ENCODE measurements at regions not wholly inside any gene's neighbourhood (a gene's known extent, or its start where the extent isn't known, plus 50 kb on each side); places are given as distances from the start of the nearest gene placed in this dataset.

DNA sequence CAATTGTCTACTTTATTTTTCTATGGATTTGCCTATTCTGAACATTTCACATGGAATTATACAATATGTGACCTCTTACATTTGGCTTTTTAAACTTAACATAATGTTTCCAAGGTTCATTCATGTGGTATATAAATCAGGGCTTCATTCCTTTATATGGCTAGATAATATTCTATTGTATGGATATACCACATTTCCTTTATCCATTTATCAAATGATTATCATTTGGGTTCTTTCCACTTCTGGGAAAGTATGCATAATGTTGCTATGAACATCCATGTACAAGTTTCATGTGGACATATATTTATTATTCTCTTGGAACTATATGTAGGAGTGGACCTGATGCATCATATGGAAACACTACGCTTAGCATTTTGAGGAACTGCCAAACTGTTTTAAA, 99.7 kb upstream of the NCKAP5 start:
- Histone ChIP-seq H3K36me3 (ENCODE audit: insufficient read depth, low read depth, low read length) (no peaks in the 10 kb centered on the region), H3K27ac (ENCODE audit: low read length) (no peak overlapping the region), H3K27me3 (ENCODE audit: insufficient read depth, low read length) (no peaks in the 10 kb centered on the region)

GRCh38 chr2:133668547-133668946, 100.3 kb upstream of the NCKAP5 start:
- Histone ChIP-seq H3K36me3 (ENCODE audit: insufficient read depth, low read depth, low read length) (no peaks in the 10 kb centered on the region), H3K4me1 (ENCODE audit: insufficient read depth, low read length) (no peaks in the 10 kb centered on the region), H3K9ac (ENCODE audit: low read depth, low read length) (no peak overlapping the region), H3K27me3 (ENCODE audit: insufficient read depth, low read length) (no peaks in the 10 kb centered on the region; the same call in 1 of the 2 replicates), H3K27ac (ENCODE audit: low read length) (no peak overlapping the region), H3K4me3 (ENCODE audit: low read length) (no peak overlapping the region), H3K9me3 (ENCODE audit: insufficient read depth, low read depth, low read length) (peaks cover 6% of the 10 kb centered on the region; the same call in 1 of the 2 replicates)

More for the DNA sequence above, 99.7 kb upstream of the NCKAP5 start:
- H3K9me3 ChIP-seq (ENCODE audit: insufficient read depth, low read depth, low read length) = peaks cover 6% of the 10 kb centered on the region; the same call in 1 of the 2 replicates
- no peaks in the 10 kb centered on the region for H3K4me1 ChIP-seq (ENCODE audit: insufficient read depth, low read length)
- H3K9ac ChIP-seq (ENCODE audit: low read depth, low read length) = no peak overlapping the region
- no peak overlapping the region for H3K4me3 ChIP-seq (ENCODE audit: low read length)

DNA sequence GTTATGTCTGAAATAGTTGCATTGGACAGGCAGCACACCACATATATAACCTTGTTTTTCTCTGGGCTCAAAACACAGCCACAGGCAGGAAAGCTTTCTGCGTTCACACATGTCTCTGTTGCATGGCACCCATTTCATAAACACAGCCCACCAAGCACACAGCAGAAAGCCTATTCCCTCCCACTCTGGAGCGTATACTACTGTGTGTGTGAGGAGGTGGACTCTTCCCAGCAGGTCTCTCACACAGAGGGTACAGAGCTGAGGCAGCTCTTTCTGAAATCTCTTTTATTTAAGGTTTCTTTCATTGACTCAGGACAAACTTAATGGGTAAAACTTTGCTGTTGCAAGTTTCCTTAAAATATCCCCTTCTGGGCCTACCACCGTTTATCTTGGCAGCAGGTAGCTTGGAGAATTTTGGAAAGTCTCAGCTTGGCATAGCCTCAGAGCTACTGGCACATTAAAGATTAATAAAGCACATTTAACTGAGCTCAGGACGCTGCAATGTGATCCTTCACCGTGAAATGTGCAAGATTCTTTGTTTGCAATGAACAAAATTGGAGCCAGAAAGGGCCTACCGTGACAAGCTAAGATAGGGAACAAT, 105.1 kb upstream of the NCKAP5 start:
- peaks cover 6% of the 10 kb centered on the region; the same call in 1 of the 2 replicates for H3K9me3 ChIP-seq (ENCODE audit: insufficient read depth, low read depth, low read length)
- H3K4me3 ChIP-seq (ENCODE audit: low read length) = no peak overlapping the region
- no peak overlapping the region; the same call in 1 of the 2 replicates for H3K9ac ChIP-seq (ENCODE audit: low read depth, low read length)
- peaks cover 11% of the 10 kb centered on the region for H3K4me1 ChIP-seq (ENCODE audit: insufficient read depth, low read length)
- no peak overlapping the region for H3K27ac ChIP-seq (ENCODE audit: low read length)
- no peaks in the 10 kb centered on the region for H3K36me3 ChIP-seq (ENCODE audit: insufficient read depth, low read depth, low read length)
- H3K27me3 ChIP-seq (ENCODE audit: insufficient read depth, low read length) = no peaks in the 10 kb centered on the region; the same call in 1 of the 2 replicates

DNA sequence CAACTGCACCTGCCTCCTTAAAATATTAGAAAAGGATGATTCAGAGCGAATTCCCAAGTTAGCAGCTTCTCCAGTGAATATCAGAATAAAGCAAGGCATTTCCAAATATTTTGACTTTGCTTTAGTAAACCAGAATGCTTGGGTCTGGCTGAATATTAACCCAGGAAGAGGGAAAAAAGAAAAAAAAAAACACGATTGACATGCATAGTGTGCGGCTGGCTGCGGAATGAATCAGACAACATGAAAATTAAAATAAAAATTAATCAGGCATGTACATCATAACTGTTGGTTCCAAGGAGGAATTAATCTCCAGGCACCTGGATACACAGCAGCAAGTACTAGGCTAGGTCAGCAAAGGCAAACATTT, 105.8 kb upstream of the NCKAP5 start:
- Histone ChIP-seq H3K27me3 (ENCODE audit: insufficient read depth, low read length) (no peaks in the 10 kb centered on the region; the same call in 1 of the 2 replicates), H3K9ac (ENCODE audit: low read depth, low read length) (peak overlapping the region; percentile 6; the same call in 1 of the 2 replicates), H3K27ac (ENCODE audit: low read length) (no peak overlapping the region), H3K4me1 (ENCODE audit: insufficient read depth, low read length) (peaks cover 11% of the 10 kb centered on the region), H3K4me3 (ENCODE audit: low read length) (peak overlapping the region; percentile 64; the same call in 1 of the 2 replicates), H3K36me3 (ENCODE audit: insufficient read depth, low read depth, low read length) (no peaks in the 10 kb centered on the region), H3K9me3 (ENCODE audit: insufficient read depth, low read depth, low read length) (peaks cover under 1% of the 10 kb centered on the region; the same call in 1 of the 2 replicates)

- H3K4me3 ChIP-seq (ENCODE audit: low read length) = peak overlapping the region; percentile 64
- peaks cover 11% of the 10 kb centered on the region for H3K4me1 ChIP-seq (ENCODE audit: insufficient read depth, low read length)
- no peaks in the 10 kb centered on the region; the same call in 1 of the 2 replicates for H3K27me3 ChIP-seq (ENCODE audit: insufficient read depth, low read length)
- H3K9ac ChIP-seq (ENCODE audit: low read depth, low read length) = peak overlapping the region; percentile 69; the same call in 1 of the 2 replicates
- no peaks in the 10 kb centered on the region for H3K36me3 ChIP-seq (ENCODE audit: insufficient read depth, low read depth, low read length)
- H3K27ac ChIP-seq (ENCODE audit: low read length) = no peak overlapping the region
- H3K9me3 ChIP-seq (ENCODE audit: insufficient read depth, low read depth, low read length) = no peaks in the 10 kb centered on the region
These were observed 106.4 kb upstream of the NCKAP5 start for GRCh38 chr2:133674433-133675331.

- Histone ChIP-seq H3K27ac (ENCODE audit: low read length) (no peak overlapping the region), H3K36me3 (ENCODE audit: insufficient read depth, low read depth, low read length) (no peaks in the 10 kb centered on the region), H3K9me3 (ENCODE audit: insufficient read depth, low read depth, low read length) (no peaks in the 10 kb centered on the region), H3K4me1 (ENCODE audit: insufficient read depth, low read length) (peaks cover 11% of the 10 kb centered on the region), H3K27me3 (ENCODE audit: insufficient read depth, low read length) (no peaks in the 10 kb centered on the region; the same call in 1 of the 2 replicates), H3K9ac (ENCODE audit: low read depth, low read length) (no peak overlapping the region), H3K4me3 (ENCODE audit: low read length) (no peak overlapping the region)
These were observed 108.3 kb upstream of the NCKAP5 start for GRCh38 chr2:133676392-133677130.

GRCh38 chr2:133680343-133681049, 112.2 kb upstream of the NCKAP5 start:
- no peak overlapping the region for H3K27ac ChIP-seq (ENCODE audit: low read length)
- H3K9me3 ChIP-seq (ENCODE audit: insufficient read depth, low read depth, low read length) = no peaks in the 10 kb centered on the region

DNA sequence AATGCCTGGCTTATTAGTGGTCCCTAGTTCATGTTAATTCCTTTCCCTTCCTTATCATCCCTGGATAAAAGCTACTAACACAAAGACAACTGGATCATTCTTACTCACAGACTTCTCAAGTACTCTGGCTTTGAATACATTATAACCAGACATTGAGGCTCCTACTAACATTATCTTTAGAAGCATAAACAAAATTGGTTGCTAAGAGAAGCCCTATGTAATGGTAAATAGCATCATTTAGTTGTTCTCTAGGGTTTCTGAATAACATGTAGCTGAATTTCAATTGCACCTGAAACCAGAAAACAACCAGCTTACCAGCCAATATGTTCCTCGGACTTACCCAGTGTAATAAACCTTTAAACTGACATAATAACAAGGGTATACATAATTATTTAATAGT, 114.1 kb upstream of the NCKAP5 start:
- no peaks in the 10 kb centered on the region for H3K27me3 ChIP-seq (ENCODE audit: insufficient read depth, low read length)
- no peak overlapping the region for H3K4me3 ChIP-seq (ENCODE audit: low read length)
- H3K9ac ChIP-seq (ENCODE audit: low read depth, low read length) = no peak overlapping the region
- H3K27ac ChIP-seq (ENCODE audit: low read length) = no peak overlapping the region
- no peaks in the 10 kb centered on the region for H3K36me3 ChIP-seq (ENCODE audit: insufficient read depth, low read depth, low read length)
- no peaks in the 10 kb centered on the region for H3K4me1 ChIP-seq (ENCODE audit: insufficient read depth, low read length)
- no peaks in the 10 kb centered on the region for H3K9me3 ChIP-seq (ENCODE audit: insufficient read depth, low read depth, low read length)

More at GRCh38 chr2:133680343-133681049, 112.2 kb upstream of the NCKAP5 start:
- Histone ChIP-seq H3K9ac (ENCODE audit: low read depth, low read length) (no peak overlapping the region), H3K4me1 (ENCODE audit: insufficient read depth, low read length) (peaks cover 2% of the 10 kb centered on the region), H3K27me3 (ENCODE audit: insufficient read depth, low read length) (no peaks in the 10 kb centered on the region), H3K36me3 (ENCODE audit: insufficient read depth, low read depth, low read length) (no peaks in the 10 kb centered on the region), H3K4me3 (ENCODE audit: low read length) (no peak overlapping the region)

DNA sequence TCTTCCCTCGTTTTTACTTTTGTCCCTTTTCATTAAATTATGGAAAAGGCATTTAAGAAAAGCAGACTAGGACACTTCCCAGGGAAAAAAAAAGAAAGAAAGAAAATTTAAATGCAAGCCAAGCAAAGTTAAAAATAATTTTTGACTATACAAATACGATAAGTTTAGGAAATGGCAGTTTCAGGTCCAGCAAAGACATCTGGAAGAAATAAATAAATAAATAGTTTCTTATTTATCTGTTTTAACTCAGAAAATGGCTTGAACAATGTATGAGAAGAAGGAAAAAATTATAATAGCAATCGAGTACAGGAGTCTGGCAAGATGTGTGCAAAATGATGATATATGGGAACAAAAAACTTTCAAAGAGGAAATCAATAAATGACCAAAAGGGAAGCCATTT, 114.6 kb upstream of the NCKAP5 start:
- no peaks in the 10 kb centered on the region for H3K9me3 ChIP-seq (ENCODE audit: insufficient read depth, low read depth, low read length)
- no peak overlapping the region for H3K9ac ChIP-seq (ENCODE audit: low read depth, low read length)
- no peaks in the 10 kb centered on the region for H3K36me3 ChIP-seq (ENCODE audit: insufficient read depth, low read depth, low read length)
- H3K4me1 ChIP-seq (ENCODE audit: insufficient read depth, low read length) = no peaks in the 10 kb centered on the region
- H3K27me3 ChIP-seq (ENCODE audit: insufficient read depth, low read length) = no peaks in the 10 kb centered on the region
- no peak overlapping the region for H3K27ac ChIP-seq (ENCODE audit: low read length)
- H3K4me3 ChIP-seq (ENCODE audit: low read length) = no peak overlapping the region

DNA sequence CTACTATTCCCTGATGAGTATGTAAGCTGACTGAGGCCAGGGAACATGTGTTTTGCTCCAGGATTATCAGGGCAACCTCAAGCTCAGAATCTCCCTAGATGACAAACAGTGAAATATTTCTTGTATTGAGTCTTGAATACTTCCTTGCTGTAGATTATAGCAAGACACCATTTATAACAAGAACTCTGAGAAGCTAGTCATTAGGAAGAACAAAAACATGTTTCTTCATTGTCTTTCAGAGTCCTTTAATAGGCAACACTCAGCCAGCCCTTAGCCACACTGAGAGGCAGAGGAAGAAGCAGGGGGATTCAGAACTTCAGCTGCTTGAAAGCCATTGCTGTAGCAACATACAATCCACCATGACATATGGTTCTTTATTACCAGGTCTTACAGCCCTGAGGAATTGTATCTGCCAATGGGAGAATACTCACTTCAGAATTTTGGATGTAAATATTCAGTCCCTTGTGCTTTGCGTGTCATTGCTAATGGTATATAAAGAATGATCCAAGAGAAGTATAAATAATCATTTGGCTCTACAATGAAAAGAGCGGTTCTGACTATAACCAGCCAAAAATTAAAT, 117.5 kb upstream of the NCKAP5 start:
- Histone ChIP-seq H3K4me3 (ENCODE audit: low read length) (no peak overlapping the region), H3K9ac (ENCODE audit: low read depth, low read length) (no peak overlapping the region), H3K27me3 (ENCODE audit: insufficient read depth, low read length) (no peaks in the 10 kb centered on the region), H3K9me3 (ENCODE audit: insufficient read depth, low read depth, low read length) (no peaks in the 10 kb centered on the region), H3K27ac (ENCODE audit: low read length) (no peak overlapping the region), H3K36me3 (ENCODE audit: insufficient read depth, low read depth, low read length) (no peaks in the 10 kb centered on the region), H3K4me1 (ENCODE audit: insufficient read depth, low read length) (peaks cover 3% of the 10 kb centered on the region; the same call in 1 of the 2 replicates)
